ENCODE measurements at regions not wholly inside any gene's neighbourhood (a gene's known extent, or its start where the extent isn't known, plus 50 kb on each side); places are given as distances from the start of the nearest gene placed in this dataset.

GRCh38 chr1:98336472-98337083 is 324.9 kb upstream of the SNX7 start:
- no peak for TF ChIP-seq CTCF (IDR thresholded peaks at IDR 0.05; ENCODE audit: low read depth, low read length, poor library complexity, severe bottlenecking)
- H3K27ac ChIP-seq (ENCODE audit: low read depth, low read length), result no peak overlapping the region
- H3K4me3 ChIP-seq (ENCODE audit: low read length), result no peak overlapping the region
- H3K79me2 ChIP-seq (ENCODE audit: control insufficient read depth, low read length), result no peaks in the 10 kb centered on the region
- no peaks in the 10 kb centered on the region for H3K36me3 ChIP-seq (ENCODE audit: control insufficient read depth, low read length)
- no peaks in the 10 kb centered on the region for H4K20me1 ChIP-seq (ENCODE audit: control insufficient read depth, insufficient read depth, low read depth, low read length)
- no peaks in the 10 kb centered on the region for H3K9me2 ChIP-seq (replicated peaks; ENCODE audit: control insufficient read depth, low read length)
- no peak overlapping the region for H3K4me2 ChIP-seq (ENCODE audit: low read length)
- H3K27me3 ChIP-seq (ENCODE audit: control insufficient read depth, low read length), result no peaks in the 10 kb centered on the region
- no peaks in the 10 kb centered on the region for H3K9me3 ChIP-seq (ENCODE audit: control insufficient read depth, insufficient read depth, low read length)
- no peaks in the 10 kb centered on the region for H3K4me1 ChIP-seq (ENCODE audit: control insufficient read depth, low read length)
- no peaks in the 10 kb centered on the region for H3F3A ChIP-seq (ENCODE audit: control insufficient read depth, insufficient read depth)

- no peaks in the 10 kb centered on the region for H3K27me3 ChIP-seq (ENCODE audit: control insufficient read depth, low read length)
- H3F3A ChIP-seq (ENCODE audit: control insufficient read depth, insufficient read depth), result no peaks in the 10 kb centered on the region
- H3K79me2 ChIP-seq (ENCODE audit: control insufficient read depth, low read length), result no peaks in the 10 kb centered on the region
- no peak overlapping the region for H3K4me3 ChIP-seq (ENCODE audit: low read length)
- TF ChIP-seq EZH2phosphoT487 (IDR thresholded peaks at IDR 0.05; ENCODE audit: borderline replicate concordance, low read length), result no peak
- no peak for TF ChIP-seq CTCF (IDR thresholded peaks at IDR 0.05; ENCODE audit: low read depth, low read length, poor library complexity, severe bottlenecking)
- no peaks in the 10 kb centered on the region for H3K4me1 ChIP-seq (ENCODE audit: control insufficient read depth, low read length)
- no peaks in the 10 kb centered on the region for H4K20me1 ChIP-seq (ENCODE audit: control insufficient read depth, insufficient read depth, low read depth, low read length)
- no peak overlapping the region for H3K27ac ChIP-seq (ENCODE audit: low read depth, low read length)
- no peak overlapping the region for H3K4me2 ChIP-seq (ENCODE audit: low read length)
- no peaks in the 10 kb centered on the region for H3K9me3 ChIP-seq (ENCODE audit: control insufficient read depth, insufficient read depth, low read length)
- no peaks in the 10 kb centered on the region for H3K36me3 ChIP-seq (ENCODE audit: control insufficient read depth, low read length)
- H3K9me2 ChIP-seq (replicated peaks; ENCODE audit: control insufficient read depth, low read length), result no peaks in the 10 kb centered on the region
Measured at GRCh38 chr1:98333936-98334335, 327.6 kb upstream of the SNX7 start.

GRCh38 chr1:98333406-98333805 is 328.1 kb upstream of the SNX7 start:
- no peak overlapping the region for H3K27ac ChIP-seq (ENCODE audit: low read depth, low read length)
- H3K4me3 ChIP-seq (ENCODE audit: low read length), result no peak overlapping the region
- no peaks in the 10 kb centered on the region for H3K79me2 ChIP-seq (ENCODE audit: control insufficient read depth, low read length)
- no peaks in the 10 kb centered on the region for H3K36me3 ChIP-seq (ENCODE audit: control insufficient read depth, low read length)
- no peaks in the 10 kb centered on the region for H3K4me1 ChIP-seq (ENCODE audit: control insufficient read depth, low read length)
- no peaks in the 10 kb centered on the region for H3F3A ChIP-seq (ENCODE audit: control insufficient read depth, insufficient read depth)
- H3K9me2 ChIP-seq (replicated peaks; ENCODE audit: control insufficient read depth, low read length), result no peaks in the 10 kb centered on the region
- TF ChIP-seq EZH2phosphoT487 (IDR thresholded peaks at IDR 0.05; ENCODE audit: borderline replicate concordance, low read length) (no peak), CTCF (IDR thresholded peaks at IDR 0.05; ENCODE audit: low read depth, low read length, poor library complexity, severe bottlenecking) (no peak)
- H4K20me1 ChIP-seq (ENCODE audit: control insufficient read depth, insufficient read depth, low read depth, low read length), result no peaks in the 10 kb centered on the region
- H3K9me3 ChIP-seq (ENCODE audit: control insufficient read depth, insufficient read depth, low read length), result no peaks in the 10 kb centered on the region
- no peaks in the 10 kb centered on the region for H3K27me3 ChIP-seq (ENCODE audit: control insufficient read depth, low read length)
- no peak overlapping the region for H3K4me2 ChIP-seq (ENCODE audit: low read length)

All from DOHH2 (cell line).